Activated T-helper 1 cell treated with anti-CD3 and anti-CD28 coated beads, Interleukin-12 subunit alpha, Interleukin-12 subunit beta, Interleukin-2, Interleukin-4 antibody, amounts not matched to agents 30 ng/mL and 10 ng/mL and 1 ng/mL, durations not matched to agents 14 hours and 24 hours and 36 hours (primary cell): ENCODE measurements at regions not wholly inside any gene's neighbourhood (a gene's known extent, or its start where the extent isn't known, plus 50 kb on each side); places are given as distances from the start of the nearest gene placed in this dataset.

Experiments
- DNase-seq: peaks from one replicate; pipeline ENCODE4 v3.0.0; 2021; ENCODE audit warnings: low spot score
- H3K27ac Mint-ChIP-seq: one replicate; pipeline ENCODE4 v1.8.0; 2021; ENCODE audit warnings: mild to moderate bottlenecking, mixed read lengths
- H3K27me3 Mint-ChIP-seq: one replicate; pipeline ENCODE4 v1.8.0; 2022; ENCODE audit warnings: mild to moderate bottlenecking, moderate library complexity, mixed read lengths; ENCODE audit not compliant: insufficient read depth
- H3K36me3 Mint-ChIP-seq: one replicate; pipeline ENCODE4 v1.8.0; 2021; ENCODE audit warnings: low read depth, mixed read lengths
- H3K4me1 Mint-ChIP-seq: one replicate; pipeline ENCODE4 v1.8.0; 2021; ENCODE audit warnings: low read depth, mixed read lengths
- H3K4me3 Mint-ChIP-seq: one replicate; pipeline ENCODE4 v1.8.0; 2021; ENCODE audit warnings: mild to moderate bottlenecking, moderate library complexity, mixed read lengths
- H3K9me3 Mint-ChIP-seq: one replicate; pipeline ENCODE4 v1.8.0; 2021; ENCODE audit warnings: mixed read lengths
- intact Hi-C: fragments of 100-400 bp; cut with micrococcal nuclease; formaldehyde crosslinking; loops from one replicate; pipeline ENCODE4 v1.15.1; 2024

DNA sequence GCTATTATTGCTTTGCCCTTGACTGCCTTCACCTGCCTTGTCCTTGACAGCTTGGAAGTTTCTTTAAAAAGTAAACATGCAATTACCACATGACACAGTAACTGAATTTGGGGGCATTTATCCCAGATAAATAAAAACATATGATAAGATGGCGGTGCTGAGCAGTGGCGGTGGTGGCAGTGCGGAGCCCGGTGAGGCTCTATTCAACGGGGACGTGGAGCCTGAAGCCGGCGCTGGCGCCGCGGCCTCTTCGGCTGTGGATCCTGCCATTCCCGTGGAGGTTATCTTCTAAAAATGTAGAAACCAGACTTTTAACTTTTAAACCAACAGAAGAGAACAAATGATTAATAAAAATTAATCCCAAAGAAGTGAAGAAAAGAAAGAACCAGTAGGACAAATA lies 59.7 kb upstream of the ZDHHC15 start:
- Mint-ChIP-seq H3K4me3 (no peak overlapping the region), H3K27me3 (no peaks in the 10 kb centered on the region), H3K27ac (no peak overlapping the region), H3K36me3 (no peaks in the 10 kb centered on the region), H3K9me3 (no peaks in the 10 kb centered on the region), H3K4me1 (no peaks in the 10 kb centered on the region)
- no peak for DNase-seq
- intact Hi-C loops, result no loop called here
